ENCODE measurements at regions not wholly inside any gene's neighbourhood (a gene's known extent, or its start where the extent isn't known, plus 50 kb on each side); places are given as distances from the start of the nearest gene placed in this dataset.

GRCh38 chr6:40733770-40734396 is 146.7 kb upstream of the LRFN2 start (continued):
- TF ChIP-seq RAD21 (CRISPR knock-in tag; conservative IDR thresholded peaks at IDR 0.05 in 1 of 2, IDR thresholded peaks at IDR 0.05 in 1 of 2): no peak

GRCh38 chr6:40733290-40733689 is 146.1 kb upstream of the LRFN2 start:
- H3K79me2 ChIP-seq (ENCODE audit: control insufficient read depth, insufficient read depth, low read length): no peaks in the 10 kb centered on the region
- H2AFZ ChIP-seq (ENCODE audit: low read depth, low read length): no peak overlapping the region
- no peak for ATAC-seq
- H3K4me1 ChIP-seq (replicated peaks in 1 of 2; ENCODE audit: control insufficient read depth in 2 of 2, insufficient read depth in 2 of 2, low read length in 2 of 2): no peaks in the 10 kb centered on the region
- no TSS peak for BruUV-seq (replicated peaks)
- H3K9me1 ChIP-seq (ENCODE audit: control insufficient read depth, insufficient read depth, low read length): no peaks in the 10 kb centered on the region
- no peak for DNase-seq (ENCODE audit: extremely low read depth in 1 of 4, low spot score in 3 of 4)
- no peak overlapping the region for H3K9ac ChIP-seq (ENCODE audit: insufficient read depth in 1 of 2, low read depth in 2 of 2, low read length in 2 of 2)
- H3K27me3 ChIP-seq (ENCODE audit: control insufficient read depth in 2 of 2, insufficient read depth in 2 of 2, low read length in 2 of 2): peaks cover 25 to 42% of the 10 kb centered on the region in 2 experiments; a peak in 4 of 5 replicates
- H4K20me1 ChIP-seq (replicated peaks; ENCODE audit: control insufficient read depth, insufficient read depth, low read length): no peaks in the 10 kb centered on the region
- H3K4me3 ChIP-seq: no peak overlapping the region
- intact Hi-C loops (cut with micrococcal nuclease) (no loop called here), in situ Hi-C loops (cut with MboI) (no loop called here)
- FAIRE-seq: no peak
- ChIA-PET POLR2A (no interaction called here), CTCF (ENCODE audit: low intra/inter-chr PET ratio) (no interaction called here)
- 5% methylated on average over 1 of the region's 1 CpG for WGBS (ENCODE audit: insufficient coverage, low coverage, missing lambda C conversion rate)
- no peaks in the 10 kb centered on the region for H3K9me3 ChIP-seq (replicated peaks; ENCODE audit: control insufficient read depth, insufficient read depth, low read depth, low read length)
- no peak overlapping the region for H3K4me2 ChIP-seq (ENCODE audit: insufficient read depth, low read length)
- H3K27ac ChIP-seq (ENCODE audit: extremely low read depth, low read depth, low read length): no peak overlapping the region
- no peaks in the 10 kb centered on the region for H3K36me3 ChIP-seq (ENCODE audit: control insufficient read depth, insufficient read depth, low read length)
- TF ChIP-seq PPARD (CRISPR knock-in tag; IDR thresholded peaks at IDR 0.05): no peak
- TF ChIP-seq HMGN3 (IDR thresholded peaks at IDR 0.05; ENCODE audit: borderline replicate concordance, extremely low read depth, insufficient read length, low read depth, low read length): no peak
- TF ChIP-seq POLR2G (IDR thresholded peaks at IDR 0.05; ENCODE audit: low read depth, low read length): no peak
- TF ChIP-seq TBL1XR1 (IDR thresholded peaks at IDR 0.05; ENCODE audit: low read length in 2 of 2): no peak
- TF ChIP-seq TCF7L2 (IDR thresholded peaks at IDR 0.05; ENCODE audit: low read depth, low read length): no peak
- TF ChIP-seq MYC (IDR thresholded peaks at IDR 0.05; ENCODE audit: low read depth, low read length): no peak
- no peak for TF ChIP-seq MYC (CRISPR knock-in tag; IDR thresholded peaks at IDR 0.05; ENCODE audit: borderline replicate concordance, low read depth)
- no peak for TF ChIP-seq BACH1 (tag; IDR thresholded peaks at IDR 0.05)
- TF ChIP-seq ZNF407 (IDR thresholded peaks at IDR 0.05; ENCODE audit: low read depth): no peak
